ENCODE measurements at regions not wholly inside any gene's neighbourhood (a gene's known extent, or its start where the extent isn't known, plus 50 kb on each side); places are given as distances from the start of the nearest gene placed in this dataset.
"Not testable (repeated sequence)": the region's sequence is repeated elsewhere in the genome, so short reads cannot be mapped to it uniquely, and the experiment has no call there.

GRCh38 chr12:9543341-9543740 lies 64.4 kb downstream of the KLRB1 start:
- DNase-seq = not testable (repeated sequence)

- not testable (repeated sequence) for DNase-seq
Measured at GRCh38 chr12:9542827-9543226, 64.9 kb downstream of the KLRB1 start.

GRCh38 chr12:9515925-9516324 lies 91.8 kb downstream of the KLRB1 start:
- DNase-seq = not testable (repeated sequence)

GRCh38 chr12:9512695-9513094 lies 95.0 kb downstream of the KLRB1 start:
- DNase-seq = not testable (repeated sequence)

- DNase-seq = not testable (repeated sequence)
Measured at GRCh38 chr12:9510392-9511011, 97.2 kb downstream of the KLRB1 start.

- no peak for DNase-seq
Measured at GRCh38 chr12:9509464-9510161, 98.1 kb downstream of the KLRB1 start.

GRCh38 chr12:9506746-9507145 lies 101.0 kb downstream of the KLRB1 start:
- DNase-seq = no peak

GRCh38 chr12:9503384-9503783 lies 104.3 kb downstream of the KLRB1 start:
- not testable (repeated sequence) for DNase-seq

GRCh38 chr12:9502845-9503244 lies 104.9 kb downstream of the KLRB1 start:
- not testable (repeated sequence) for DNase-seq

GRCh38 chr12:9493325-9493724 lies 114.4 kb downstream of the KLRB1 start:
- not testable (repeated sequence) for DNase-seq

GRCh38 chr12:9481289-9481688 lies 126.4 kb downstream of the KLRB1 start:
- not testable (repeated sequence) for DNase-seq

GRCh38 chr12:9474197-9474596 lies 133.5 kb downstream of the KLRB1 start:
- DNase-seq = not testable (repeated sequence)

GRCh38 chr12:9473638-9474037 lies 134.1 kb downstream of the KLRB1 start:
- not testable (repeated sequence) for DNase-seq

GRCh38 chr12:9471501-9471900 lies 136.2 kb downstream of the KLRB1 start:
- DNase-seq = not testable (repeated sequence)

- DNase-seq = not testable (repeated sequence)
Measured at GRCh38 chr12:9470367-9470766, 137.3 kb downstream of the KLRB1 start.

GRCh38 chr12:9469956-9470355 lies 137.8 kb downstream of the KLRB1 start:
- DNase-seq = not testable (repeated sequence)

- not testable (repeated sequence) for DNase-seq
Measured at GRCh38 chr12:9469463-9469862, 138.3 kb downstream of the KLRB1 start.

GRCh38 chr12:9468998-9469397 lies 138.7 kb downstream of the KLRB1 start:
- peak; percentile 26 to 35 for DNase-seq

GRCh38 chr12:9468144-9468543 lies 139.6 kb downstream of the KLRB1 start:
- not testable (repeated sequence) for DNase-seq

- no peak for DNase-seq
Measured at GRCh38 chr12:9464408-9464807, 143.3 kb downstream of the KLRB1 start.

- DNase-seq = peak in 1 of 2 donors; percentile 37
Measured at GRCh38 chr12:9455516-9455915, 152.2 kb downstream of the KLRB1 start.

GRCh38 chr12:9454021-9454420 lies 153.7 kb downstream of the KLRB1 start:
- DNase-seq = not testable (repeated sequence)

- DNase-seq = not testable (repeated sequence)
Measured at GRCh38 chr12:9450127-9450567, 157.6 kb downstream of the KLRB1 start.

Measured in right lung (tissue), 2 donors.